ENCODE measurements at regions not wholly inside any gene's neighbourhood (a gene's known extent, or its start where the extent isn't known, plus 50 kb on each side); places are given as distances from the start of the nearest gene placed in this dataset.

GRCh38 chr2:160826496-160826895 is 332.9 kb upstream of the RBMS1 start:
- TF ChIP-seq CTCF (IDR thresholded peaks at IDR 0.05) (no peak), POLR2A (IDR thresholded peaks at IDR 0.05) (no peak)
